ENCODE measurements at regions not wholly inside any gene's neighbourhood (a gene's known extent, or its start where the extent isn't known, plus 50 kb on each side); places are given as distances from the start of the nearest gene placed in this dataset.

- no peak for DNase-seq (ENCODE audit: low read depth in 3 of 3)
These were observed 191.2 kb downstream of the METTL4 start for GRCh38 chr18:2380101-2380500.

GRCh38 chr18:2381539-2381938, 189.8 kb downstream of the METTL4 start:
- no peak for DNase-seq (ENCODE audit: low read depth in 3 of 3)

GRCh38 chr18:2387588-2387987, 183.7 kb downstream of the METTL4 start:
- DNase-seq (ENCODE audit: low read depth in 3 of 3), result no peak

- no peak for DNase-seq (ENCODE audit: low read depth in 3 of 3)
These were observed 181.1 kb downstream of the METTL4 start for GRCh38 chr18:2390158-2390557.

GRCh38 chr18:2391470-2391869, 179.8 kb downstream of the METTL4 start:
- DNase-seq (ENCODE audit: low read depth in 3 of 3), result no peak

- no peak for DNase-seq (ENCODE audit: low read depth in 3 of 3)
These were observed 178.9 kb downstream of the METTL4 start for GRCh38 chr18:2392446-2392845.

GRCh38 chr18:2394684-2395083, 176.6 kb downstream of the METTL4 start:
- DNase-seq (ENCODE audit: low read depth in 3 of 3), result no peak

GRCh38 chr18:2395427-2396161, 175.7 kb downstream of the METTL4 start:
- no peak for DNase-seq (ENCODE audit: low read depth in 3 of 3)

GRCh38 chr18:2396162-2396505, 175.2 kb downstream of the METTL4 start:
- no peak for DNase-seq (ENCODE audit: low read depth in 3 of 3)

- DNase-seq (ENCODE audit: low read depth in 3 of 3), result no peak
These were observed 170.6 kb downstream of the METTL4 start for GRCh38 chr18:2400701-2401196.

GRCh38 chr18:2402084-2402483, 169.2 kb downstream of the METTL4 start:
- DNase-seq (ENCODE audit: low read depth in 3 of 3), result no peak

- DNase-seq (ENCODE audit: low read depth in 3 of 3), result no peak
These were observed 164.8 kb downstream of the METTL4 start for GRCh38 chr18:2406544-2406943.

GRCh38 chr18:2407961-2408360, 163.3 kb downstream of the METTL4 start:
- no peak for DNase-seq (ENCODE audit: low read depth in 3 of 3)

- no peak for DNase-seq (ENCODE audit: low read depth in 3 of 3)
These were observed 161.4 kb downstream of the METTL4 start for GRCh38 chr18:2409906-2410305.

GRCh38 chr18:2410688-2411087, 160.6 kb downstream of the METTL4 start:
- no peak for DNase-seq (ENCODE audit: low read depth in 3 of 3)

- DNase-seq (ENCODE audit: low read depth in 3 of 3), result no peak
These were observed 159.8 kb downstream of the METTL4 start for GRCh38 chr18:2411381-2411960.

- DNase-seq (ENCODE audit: low read depth in 3 of 3), result no peak
These were observed 159.0 kb downstream of the METTL4 start for GRCh38 chr18:2412281-2412680.

GRCh38 chr18:2412996-2413751, 158.1 kb downstream of the METTL4 start:
- DNase-seq (ENCODE audit: low read depth in 3 of 3), result no peak

GRCh38 chr18:2414235-2414634, 157.1 kb downstream of the METTL4 start:
- no peak for DNase-seq (ENCODE audit: low read depth in 3 of 3)

- DNase-seq (ENCODE audit: low read depth in 3 of 3), result no peak
These were observed 155.6 kb downstream of the METTL4 start for GRCh38 chr18:2415656-2416055.

GRCh38 chr18:2417861-2418610, 153.3 kb downstream of the METTL4 start:
- no peak for DNase-seq (ENCODE audit: low read depth in 3 of 3)

GRCh38 chr18:2420367-2420766, 150.9 kb downstream of the METTL4 start:
- no peak for DNase-seq (ENCODE audit: low read depth in 3 of 3)
